Endothelial cell of umbilical vein (primary cell): ENCODE measurements at regions not wholly inside any gene's neighbourhood (a gene's known extent, or its start where the extent isn't known, plus 50 kb on each side); places are given as distances from the start of the nearest gene placed in this dataset.

Source experiments
- BruUV-seq: library from RNA; stranded (reverse); fragments of 400-500 nt; replicated peaks from 2 replicates; lab custom pipeline; 2021; lab: Mats Ljungman, UMichigan
- CTCF ChIA-PET: fragments of 300-600, 350-600 bp; sonication (Branson Sonifier 250); formaldehyde crosslinking; loops from one replicate; lab custom pipeline; 2021; ENCODE audit warnings: antibody characterized with exemption, inconsistent platforms; lab: Charles Lee
- POLR2A ChIA-PET: fragments of 300-600, 350-600 bp; sonication (Branson Sonifier 250); formaldehyde crosslinking; loops from one replicate; lab custom pipeline; 2021; ENCODE audit warnings: antibody characterized with exemption, inconsistent platforms; lab: Charles Lee
- DNase-seq: peaks from one replicate; pipeline ENCODE4 v3.0.0-alpha.2; 2011; ENCODE audit warnings: low read depth, low spot score
- FAIRE-seq: peaks from 2 replicates; lab custom pipeline; 2011; peaks lifted over from hg19 to GRCh38; lab: Jason Lieb, UNC
- H2AFZ ChIP-seq: 2 replicates; pipeline ENCODE4 v1.6.0; 2012; ENCODE audit warnings: low read depth, low read length, control low read depth, inconsistent platforms
- H3K27ac ChIP-seq: 2 replicates; pipeline ENCODE4 v1.5.1; 2011; ENCODE audit warnings: low read depth, mild to moderate bottlenecking, control low read depth, low read length, moderate library complexity; ENCODE audit not compliant: insufficient read depth
- H3K27me3 ChIP-seq, 2 experiments: 2 replicates each; pipeline versions ENCODE4 v1.6.0 to v1.6.1; 2011; ENCODE audit warnings: low read length in 2 of 2, mixed read lengths in 1 of 2; ENCODE audit not compliant: control insufficient read depth in 2 of 2, insufficient read depth in 2 of 2
- H3K36me3 ChIP-seq, 2 experiments: 2 replicates in 1 of 2; 3 replicates in 1 of 2; pipeline ENCODE4 v1.5.1; 2011; ENCODE audit warnings: low read length in 2 of 2, mild to moderate bottlenecking in 1 of 2, moderate library complexity in 1 of 2; ENCODE audit not compliant: control insufficient read depth in 2 of 2, insufficient read depth in 2 of 2; ENCODE audit errors: extremely low read depth in 1 of 2
- H3K4me1 ChIP-seq: 3 replicates; pipeline ENCODE4 v1.5.1; 2011; ENCODE audit warnings: mild to moderate bottlenecking, low read length; ENCODE audit not compliant: control insufficient read depth, insufficient read depth; ENCODE audit errors: extremely low read depth
- H3K4me2 ChIP-seq: 2 replicates; pipeline ENCODE4 v1.6.1; 2011; ENCODE audit warnings: low read length, control low read depth, mixed read lengths; ENCODE audit not compliant: insufficient read depth
- H3K4me3 ChIP-seq, 3 experiments: fragments of 200-600 bp in 1 of 3; sonication (generic), shearing (Covaris generic) in 1 of 3; replicated peaks in 1 of 3; 2 replicates each; pipeline ENCODE4 v1.5.1; 2011 to 2016; ENCODE audit warnings: control low read depth in 3 of 3, low read length in 3 of 3, mild to moderate bottlenecking in 2 of 3, inconsistent platforms in 1 of 3, low read depth in 1 of 3, moderate library complexity in 1 of 3; ENCODE audit not compliant: insufficient read depth in 1 of 3
- H3K79me2 ChIP-seq: 2 replicates; pipeline ENCODE4 v1.6.0; 2012; ENCODE audit warnings: low read length, inconsistent platforms; ENCODE audit not compliant: control insufficient read depth, insufficient read depth
- H3K9ac ChIP-seq: replicated peaks from 2 replicates; pipeline ENCODE3; 2011; ENCODE audit warnings: low read length, control low read depth; ENCODE audit not compliant: insufficient read depth; ENCODE audit errors: extremely low read depth
- H3K9me1 ChIP-seq: replicated peaks from 3 replicates; pipeline ENCODE4 v1.6.0; 2011; ENCODE audit warnings: mild to moderate bottlenecking, low read length; ENCODE audit not compliant: control insufficient read depth, insufficient read depth; ENCODE audit errors: extremely low read depth
- H3K9me3 ChIP-seq: replicated peaks from 2 replicates; pipeline ENCODE4 v1.5.1; 2012; ENCODE audit warnings: low read length, inconsistent platforms; ENCODE audit not compliant: control insufficient read depth, insufficient read depth
- H4K20me1 ChIP-seq: replicated peaks from 2 replicates; pipeline ENCODE3; 2011; ENCODE audit warnings: mild to moderate bottlenecking, low read length; ENCODE audit not compliant: control insufficient read depth, insufficient read depth; ENCODE audit errors: extremely low read depth
- CTCF ChIP-seq, 2 donors: IDR thresholded peaks; 1 replicate in 1 of 2; 2 replicates in 1 of 2; pipeline ENCODE4 v1.5.1; 2011; ENCODE audit warnings: low read length in 2 of 2, mild to moderate bottlenecking in 2 of 2, moderate library complexity in 2 of 2, control low read depth in 1 of 2, inconsistent platforms in 1 of 2, low read depth in 1 of 2; ENCODE audit not compliant: insufficient read depth in 1 of 2; ENCODE audit errors: extremely low read depth in 1 of 2
- EZH2 ChIP-seq: IDR thresholded peaks from 2 replicates; pipeline ENCODE4 v1.6.1; 2012; ENCODE audit warnings: borderline replicate concordance, low read depth, mild to moderate bottlenecking, moderate library complexity, low read length, inconsistent platforms; ENCODE audit not compliant: severe bottlenecking
- FOS ChIP-seq: IDR thresholded peaks from 2 replicates; pipeline ENCODE4 v1.6.1; 2011; ENCODE audit warnings: mild to moderate bottlenecking, low read length, moderate library complexity, borderline replicate concordance; ENCODE audit not compliant: insufficient read depth
- GATA2 ChIP-seq: IDR thresholded peaks from 2 replicates; pipeline ENCODE4 v1.7.0; 2011; ENCODE audit warnings: low read depth, mild to moderate bottlenecking, moderate library complexity, mixed read lengths, low read length; ENCODE audit not compliant: insufficient read length, insufficient read depth
- JUN ChIP-seq: IDR thresholded peaks from 2 replicates; pipeline ENCODE4 v1.6.1; 2011; ENCODE audit warnings: borderline replicate concordance, low read depth; ENCODE audit not compliant: insufficient read length, insufficient read depth
- MAX ChIP-seq: IDR thresholded peaks from 2 replicates; pipeline ENCODE4 v1.6.1; 2011; ENCODE audit not compliant: insufficient read depth, insufficient read length
- MYC ChIP-seq: IDR thresholded peaks from one replicate; pipeline ENCODE4 v1.6.1; 2011; ENCODE audit warnings: mild to moderate bottlenecking, low read depth, low read length
- POLR2A ChIP-seq: IDR thresholded peaks from 2 replicates; pipeline ENCODE4 v1.6.1; 2012; ENCODE audit warnings: low read depth, mild to moderate bottlenecking, control low read depth, low read length
- POLR2AphosphoS5 ChIP-seq: IDR thresholded peaks from 2 replicates; pipeline ENCODE4 v1.6.1; 2012; ENCODE audit warnings: low read depth, mild to moderate bottlenecking, control low read depth, low read length, moderate library complexity; ENCODE audit not compliant: insufficient read depth
- dilution Hi-C: fragments of 300-500 bp; cut with MboI; formaldehyde crosslinking; loops from one replicate; pipeline ENCODE4 v1.15.0; 2019; ENCODE audit warnings: low sequenced_read_pairs; ENCODE audit not compliant: extremely low pct_ligation_motif_present
- intact Hi-C: fragments of 100-400 bp; cut with micrococcal nuclease; formaldehyde crosslinking; loops from one replicate; pipeline ENCODE4 v1.10.0; 2022

- no peak for DNase-seq
- H3K27me3 ChIP-seq: no peaks in the 10 kb centered on the region
- dilution Hi-C loops (no loop called here), intact Hi-C loops (no loop called here)
- ChIA-PET POLR2A (no interaction called here), CTCF (no interaction called here)
- no peak for TF ChIP-seq GATA2
- TF ChIP-seq MYC: no peak
- TF ChIP-seq JUN: no peak
- TF ChIP-seq MAX: no peak
- no peak for TF ChIP-seq EZH2
- TF ChIP-seq POLR2AphosphoS5: no peak
- TF ChIP-seq FOS: no peak
- TF ChIP-seq CTCF (IDR thresholded peaks at IDR 0.05; ENCODE audit: extremely low read depth in 1 of 2, insufficient read depth in 1 of 2, low read depth in 1 of 2, low read length in 2 of 2): no peak
- TF ChIP-seq POLR2A: no peak
- H2AFZ ChIP-seq: no peak overlapping the region
- no peaks in the 10 kb centered on the region for H3K4me1 ChIP-seq
- no peaks in the 10 kb centered on the region for H3K9me1 ChIP-seq
- H3K4me3 ChIP-seq: no peak overlapping the region
- no peaks in the 10 kb centered on the region for H3K79me2 ChIP-seq
- BruUV-seq: no TSS peak
- H3K36me3 ChIP-seq: no peaks in the 10 kb centered on the region
- FAIRE-seq: no peak
- H3K9me3 ChIP-seq: no peaks in the 10 kb centered on the region
- H3K9ac ChIP-seq: no peak overlapping the region
- H3K27ac ChIP-seq: no peak overlapping the region
- no peak overlapping the region for H3K4me2 ChIP-seq
- no peaks in the 10 kb centered on the region for H4K20me1 ChIP-seq
Observed at GRCh38 chr18:68376926-68377325, 338.0 kb downstream of the TMX3 start.
